BE2C (cell line): ENCODE measurements at regions not wholly inside any gene's neighbourhood (a gene's known extent, or its start where the extent isn't known, plus 50 kb on each side); places are given as distances from the start of the nearest gene placed in this dataset.

Experiments
- DNase-seq: peaks from one replicate; pipeline ENCODE4 v3.0.0-alpha.2; 2020
- H3K27me3 ChIP-seq: fragments of 250-450 bp; sonication (Bioruptor Pico); 2 replicates; pipeline ENCODE4 v1.5.1; 2020; ENCODE audit warnings: mild to moderate bottlenecking
- H3K36me3 ChIP-seq: fragments of 250-450 bp; sonication (Bioruptor Pico); 2 replicates; pipeline ENCODE4 v1.5.1; 2020; ENCODE audit warnings: mild to moderate bottlenecking
- H3K4me1 ChIP-seq: fragments of 250-450 bp; sonication (Bioruptor Pico); 2 replicates; pipeline ENCODE4 v1.5.1; 2020
- H3K4me3 ChIP-seq: 2 replicates; pipeline ENCODE4 v1.5.1; 2011; ENCODE audit warnings: low read depth, low read length
- H3K9me3 ChIP-seq: fragments of 250-450 bp; sonication (Bioruptor Pico); 2 replicates; pipeline ENCODE4 v1.5.1; 2020
- TF ChIP-seq, protein P1 (sequence below): IDR thresholded peaks from 2 replicates; pipeline ENCODE4 v1.5.1; 2012; ENCODE audit warnings: mild to moderate bottlenecking, low read depth, low read length

DNA sequence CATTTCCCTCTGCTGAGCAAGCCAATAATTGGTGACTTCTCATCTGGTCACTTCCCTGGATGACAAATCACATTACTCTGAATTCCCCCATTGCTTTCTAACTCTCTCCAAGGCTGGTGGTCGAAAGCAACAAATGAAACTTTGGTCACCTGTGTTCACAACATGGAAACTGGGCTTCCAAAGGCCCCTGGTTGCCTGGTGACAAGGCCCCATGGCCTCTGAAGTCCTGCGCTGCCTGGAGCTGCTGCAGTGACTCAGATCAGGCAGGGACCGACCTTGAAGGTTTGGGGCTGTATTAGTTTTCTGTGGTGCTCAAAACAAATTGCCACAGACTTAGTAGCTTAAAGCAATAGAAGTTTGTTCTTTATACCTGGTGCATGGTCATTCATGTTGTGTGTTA lies 345.3 kb downstream of the WDR72 start:
- no peak for DNase-seq
- no peaks in the 10 kb centered on the region for H3K9me3 ChIP-seq
- no peak overlapping the region for H3K4me3 ChIP-seq
- no peaks in the 10 kb centered on the region for H3K4me1 ChIP-seq
- no peaks in the 10 kb centered on the region; the same call in 1 of the 2 replicates for H3K27me3 ChIP-seq
- TF ChIP-seq, protein P1, sequence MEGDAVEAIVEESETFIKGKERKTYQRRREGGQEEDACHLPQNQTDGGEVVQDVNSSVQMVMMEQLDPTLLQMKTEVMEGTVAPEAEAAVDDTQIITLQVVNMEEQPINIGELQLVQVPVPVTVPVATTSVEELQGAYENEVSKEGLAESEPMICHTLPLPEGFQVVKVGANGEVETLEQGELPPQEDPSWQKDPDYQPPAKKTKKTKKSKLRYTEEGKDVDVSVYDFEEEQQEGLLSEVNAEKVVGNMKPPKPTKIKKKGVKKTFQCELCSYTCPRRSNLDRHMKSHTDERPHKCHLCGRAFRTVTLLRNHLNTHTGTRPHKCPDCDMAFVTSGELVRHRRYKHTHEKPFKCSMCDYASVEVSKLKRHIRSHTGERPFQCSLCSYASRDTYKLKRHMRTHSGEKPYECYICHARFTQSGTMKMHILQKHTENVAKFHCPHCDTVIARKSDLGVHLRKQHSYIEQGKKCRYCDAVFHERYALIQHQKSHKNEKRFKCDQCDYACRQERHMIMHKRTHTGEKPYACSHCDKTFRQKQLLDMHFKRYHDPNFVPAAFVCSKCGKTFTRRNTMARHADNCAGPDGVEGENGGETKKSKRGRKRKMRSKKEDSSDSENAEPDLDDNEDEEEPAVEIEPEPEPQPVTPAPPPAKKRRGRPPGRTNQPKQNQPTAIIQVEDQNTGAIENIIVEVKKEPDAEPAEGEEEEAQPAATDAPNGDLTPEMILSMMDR: no peak
- no peaks in the 10 kb centered on the region for H3K36me3 ChIP-seq

DNA sequence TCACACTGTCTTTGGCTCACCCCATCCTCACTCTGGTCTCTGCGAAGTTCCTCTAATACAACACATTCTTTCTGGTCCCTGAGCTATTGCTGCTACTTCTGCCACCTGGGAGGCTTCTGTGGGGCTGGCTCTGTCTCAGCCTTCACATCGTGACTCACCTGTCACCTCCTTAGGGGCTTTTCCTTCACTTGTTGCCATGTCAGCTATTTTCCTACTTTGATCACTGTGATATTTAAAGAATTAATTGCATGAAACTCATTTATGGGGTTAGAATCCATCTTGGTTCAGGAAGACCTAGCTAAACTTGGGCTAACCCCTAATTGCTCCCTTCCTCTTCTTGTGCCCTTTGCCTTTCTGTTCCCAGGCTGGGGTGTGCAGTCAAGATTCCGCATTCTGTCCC lies 346.9 kb downstream of the WDR72 start:
- Histone ChIP-seq H3K4me1 (no peaks in the 10 kb centered on the region), H3K4me3 (no peak overlapping the region), H3K27me3 (no peaks in the 10 kb centered on the region; the same call in 1 of the 2 replicates), H3K9me3 (no peaks in the 10 kb centered on the region), H3K36me3 (no peaks in the 10 kb centered on the region)
- TF ChIP-seq, protein P1: no peak
- DNase-seq: no peak

DNA sequence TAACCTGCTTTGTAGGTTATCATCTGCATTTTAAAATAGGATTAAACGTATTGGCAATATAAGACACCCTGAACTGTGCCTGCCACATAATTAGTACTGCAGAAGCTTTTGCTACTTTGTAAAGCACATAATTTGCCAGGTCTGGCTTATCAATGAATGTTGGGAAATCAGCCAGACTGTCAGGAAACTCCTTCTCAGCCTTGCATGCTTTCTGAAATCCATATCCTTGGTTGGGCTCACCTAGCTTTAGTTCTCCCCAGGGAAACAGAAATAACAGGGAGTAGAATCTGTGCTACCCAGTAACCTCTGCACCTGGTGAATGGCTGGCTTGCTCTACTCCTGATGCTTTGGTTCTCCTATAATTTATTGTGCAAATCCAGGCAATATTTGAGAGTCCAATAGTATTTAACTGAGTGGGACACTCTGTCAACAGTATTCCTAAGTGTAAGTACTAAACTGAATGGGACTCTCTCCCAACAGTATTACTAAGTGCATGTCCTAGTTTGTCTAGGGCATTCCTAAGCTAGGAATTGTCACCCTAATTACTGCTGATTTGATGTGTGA lies 354.5 kb downstream of the WDR72 start:
- no peaks in the 10 kb centered on the region; the same call in 1 of the 2 replicates for H3K27me3 ChIP-seq
- no peaks in the 10 kb centered on the region for H3K4me1 ChIP-seq
- H3K36me3 ChIP-seq: no peaks in the 10 kb centered on the region
- TF ChIP-seq, protein P1: no peak
- H3K4me3 ChIP-seq: no peak overlapping the region
- no peak for DNase-seq
- H3K9me3 ChIP-seq: no peaks in the 10 kb centered on the region

DNA sequence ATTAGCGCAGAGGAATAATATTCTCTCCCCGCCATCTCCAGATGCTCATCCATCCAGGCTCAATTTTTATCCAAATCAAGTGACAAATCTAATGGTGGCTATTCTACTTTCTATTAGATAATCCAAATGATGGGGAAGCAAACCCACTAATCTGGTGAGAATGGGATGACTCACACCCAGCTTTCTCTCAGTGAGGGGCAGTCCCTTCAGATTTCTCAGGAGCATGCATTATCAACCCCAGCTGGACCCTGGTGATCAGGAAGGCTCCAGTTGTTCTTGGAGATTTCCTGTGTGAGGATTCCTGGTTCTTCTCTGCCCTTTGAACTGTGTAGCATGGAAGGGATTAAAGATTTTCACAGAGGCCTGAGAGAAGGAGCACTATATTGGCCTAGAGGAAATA lies 358.0 kb downstream of the WDR72 start:
- H3K9me3 ChIP-seq: no peaks in the 10 kb centered on the region
- DNase-seq: no peak
- H3K4me1 ChIP-seq: no peaks in the 10 kb centered on the region
- no peak overlapping the region for H3K4me3 ChIP-seq
- TF ChIP-seq, protein P1: no peak
- H3K36me3 ChIP-seq: no peaks in the 10 kb centered on the region
- no peaks in the 10 kb centered on the region for H3K27me3 ChIP-seq

DNA sequence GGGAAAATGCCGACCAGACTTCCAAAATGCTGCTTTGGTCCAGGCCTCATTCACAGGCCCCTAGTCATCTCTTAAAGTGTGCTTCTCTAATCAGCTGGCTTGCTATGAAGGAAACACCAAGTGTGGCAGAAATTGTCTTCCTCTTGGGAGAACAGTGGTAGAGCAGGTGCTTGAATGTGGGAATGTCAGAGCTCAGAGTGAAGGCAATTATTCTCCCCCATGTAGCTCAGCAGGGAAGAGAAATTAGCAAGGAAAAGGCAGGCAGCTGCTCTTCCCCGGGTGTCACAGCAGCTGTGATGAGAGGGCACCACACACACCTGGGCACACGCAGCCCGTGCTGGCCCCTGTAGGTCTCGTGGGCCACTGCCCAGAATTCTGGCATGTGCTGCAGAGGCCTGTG lies 358.5 kb downstream of the WDR72 start:
- no peaks in the 10 kb centered on the region for H3K9me3 ChIP-seq

DNA sequence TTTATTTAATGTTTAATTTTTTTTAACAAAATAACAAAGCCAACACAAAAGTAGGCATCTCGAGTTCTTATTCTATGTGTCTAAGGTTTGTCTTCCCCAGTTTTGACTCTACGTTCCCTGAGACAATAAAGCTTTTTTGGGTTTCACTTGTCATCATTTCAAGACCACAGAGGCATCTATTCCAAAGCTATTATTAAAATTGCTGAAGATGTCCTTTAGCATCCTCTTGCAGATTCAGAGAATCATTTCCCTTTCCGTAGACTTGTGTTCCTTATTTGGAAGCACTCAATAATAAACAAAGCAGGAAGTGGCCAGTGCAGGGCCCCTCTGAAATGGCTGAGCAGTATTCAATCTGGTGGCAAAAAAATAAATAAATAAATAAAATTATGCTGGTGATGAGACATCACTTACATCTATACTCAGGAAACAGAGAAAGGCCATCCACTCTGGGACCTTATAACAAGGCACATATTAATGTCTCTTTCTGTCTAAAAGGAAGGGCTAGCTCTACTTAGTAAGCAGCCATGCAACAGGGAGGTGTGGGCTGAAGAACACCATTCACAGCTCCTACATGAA lies 362.3 kb downstream of the WDR72 start:
- no peak for DNase-seq
- H3K36me3 ChIP-seq: no peaks in the 10 kb centered on the region
- H3K9me3 ChIP-seq: no peaks in the 10 kb centered on the region
- no peaks in the 10 kb centered on the region for H3K27me3 ChIP-seq
- H3K4me1 ChIP-seq: no peaks in the 10 kb centered on the region
- H3K4me3 ChIP-seq: no peak overlapping the region
- TF ChIP-seq, protein P1: no peak

More for the DNA sequence above, 358.5 kb downstream of the WDR72 start:
- Histone ChIP-seq H3K4me3 (no peak overlapping the region), H3K36me3 (no peaks in the 10 kb centered on the region), H3K27me3 (no peaks in the 10 kb centered on the region), H3K4me1 (no peaks in the 10 kb centered on the region)
- TF ChIP-seq, protein P1: no peak
- DNase-seq: no peak
